ENCODE measurements at regions not wholly inside any gene's neighbourhood (a gene's known extent, or its start where the extent isn't known, plus 50 kb on each side); places are given as distances from the start of the nearest gene placed in this dataset.

DNA sequence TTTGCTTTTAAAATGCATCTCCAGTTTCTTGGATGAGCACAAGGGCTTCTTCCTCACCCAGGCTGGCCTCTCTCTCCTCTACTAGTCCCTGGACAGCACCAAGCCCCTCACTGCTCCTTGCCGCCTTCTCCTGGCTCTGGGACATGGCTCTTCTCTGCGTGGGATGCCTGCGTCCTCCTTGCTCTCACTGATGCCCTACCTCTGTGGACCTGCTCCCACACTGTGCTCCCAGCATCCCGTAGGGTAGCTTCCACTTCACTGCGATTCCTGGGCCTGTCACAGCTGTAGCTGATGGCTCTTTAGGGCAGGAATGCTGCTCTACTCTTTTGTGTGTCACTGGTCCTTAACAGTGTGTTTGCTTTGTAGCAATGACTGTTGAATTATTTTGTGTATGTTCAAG lies 136.3 kb downstream of the SNX19 start:
- Histone ChIP-seq H3K9me3 (no peaks in the 10 kb centered on the region), H3K27me3 (no peaks in the 10 kb centered on the region), H3K36me3 (no peaks in the 10 kb centered on the region), H3K27ac (no peak overlapping the region), H3K4me1 (no peaks in the 10 kb centered on the region), H3K4me3 (no peak overlapping the region)
- no peak for DNase-seq
- intact Hi-C loops (cut with DNase I; ENCODE audit: low total_unique reads): no loop called here
- TF ChIP-seq POLR2A (IDR thresholded peaks at IDR 0.05): no peak
- TF ChIP-seq, protein P1, sequence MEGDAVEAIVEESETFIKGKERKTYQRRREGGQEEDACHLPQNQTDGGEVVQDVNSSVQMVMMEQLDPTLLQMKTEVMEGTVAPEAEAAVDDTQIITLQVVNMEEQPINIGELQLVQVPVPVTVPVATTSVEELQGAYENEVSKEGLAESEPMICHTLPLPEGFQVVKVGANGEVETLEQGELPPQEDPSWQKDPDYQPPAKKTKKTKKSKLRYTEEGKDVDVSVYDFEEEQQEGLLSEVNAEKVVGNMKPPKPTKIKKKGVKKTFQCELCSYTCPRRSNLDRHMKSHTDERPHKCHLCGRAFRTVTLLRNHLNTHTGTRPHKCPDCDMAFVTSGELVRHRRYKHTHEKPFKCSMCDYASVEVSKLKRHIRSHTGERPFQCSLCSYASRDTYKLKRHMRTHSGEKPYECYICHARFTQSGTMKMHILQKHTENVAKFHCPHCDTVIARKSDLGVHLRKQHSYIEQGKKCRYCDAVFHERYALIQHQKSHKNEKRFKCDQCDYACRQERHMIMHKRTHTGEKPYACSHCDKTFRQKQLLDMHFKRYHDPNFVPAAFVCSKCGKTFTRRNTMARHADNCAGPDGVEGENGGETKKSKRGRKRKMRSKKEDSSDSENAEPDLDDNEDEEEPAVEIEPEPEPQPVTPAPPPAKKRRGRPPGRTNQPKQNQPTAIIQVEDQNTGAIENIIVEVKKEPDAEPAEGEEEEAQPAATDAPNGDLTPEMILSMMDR (IDR thresholded peaks at IDR 0.05): no peak

DNA sequence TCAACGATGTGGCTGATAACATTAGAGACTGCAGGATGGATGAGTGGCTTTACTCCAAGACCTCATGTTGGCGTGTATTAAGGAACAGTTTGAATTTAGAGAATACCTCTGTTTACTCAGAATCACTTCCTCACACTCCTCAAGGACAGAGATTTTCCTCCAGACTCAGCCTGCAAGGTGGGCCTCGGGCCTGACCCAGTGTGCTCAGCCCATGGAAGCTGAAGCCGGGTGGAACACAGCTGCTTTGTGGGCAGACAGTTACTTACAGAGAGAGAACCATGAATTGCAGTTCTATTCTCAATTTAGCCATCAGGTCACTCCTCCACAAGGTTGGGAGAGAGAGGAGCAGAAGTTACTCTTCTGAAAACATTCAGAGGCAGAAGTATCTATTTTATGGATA lies 135.8 kb downstream of the SNX19 start:
- Histone ChIP-seq H3K27ac (no peak overlapping the region), H3K27me3 (no peaks in the 10 kb centered on the region), H3K4me3 (no peak overlapping the region), H3K4me1 (no peaks in the 10 kb centered on the region), H3K9me3 (no peaks in the 10 kb centered on the region), H3K36me3 (no peaks in the 10 kb centered on the region)
- DNase-seq: no peak
- intact Hi-C loops (cut with DNase I; ENCODE audit: low total_unique reads): no loop called here
- TF ChIP-seq, protein P1 (IDR thresholded peaks at IDR 0.05): no peak
- no peak for TF ChIP-seq POLR2A (IDR thresholded peaks at IDR 0.05)

DNA sequence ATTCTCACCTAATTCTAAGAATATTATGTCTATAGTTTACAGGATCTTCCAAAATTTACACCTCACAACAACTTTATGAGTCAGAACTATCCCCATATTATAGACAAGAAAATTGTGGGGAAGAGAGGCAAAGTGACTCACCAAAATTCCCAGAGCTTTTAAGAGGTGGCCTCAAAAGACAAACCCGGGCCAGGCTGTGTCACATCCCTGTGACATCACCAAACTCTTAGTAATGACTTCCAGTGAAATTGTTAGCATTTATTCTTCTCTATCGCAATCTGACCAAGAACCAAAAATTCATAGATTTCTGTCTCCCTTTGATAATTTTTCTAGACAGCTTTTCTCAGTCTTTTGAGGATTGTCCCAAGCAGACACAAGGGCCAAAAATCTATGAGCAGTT lies 134.3 kb downstream of the SNX19 start:
- Histone ChIP-seq H3K9me3 (no peaks in the 10 kb centered on the region), H3K4me3 (no peak overlapping the region), H3K4me1 (no peaks in the 10 kb centered on the region), H3K27me3 (no peaks in the 10 kb centered on the region), H3K27ac (peak overlapping the region; percentile 45 to 47), H3K36me3 (no peaks in the 10 kb centered on the region)
- TF ChIP-seq, protein P1 (IDR thresholded peaks at IDR 0.05): no peak
- TF ChIP-seq POLR2A (IDR thresholded peaks at IDR 0.05): no peak
- DNase-seq: no peak
- intact Hi-C loops (cut with DNase I; ENCODE audit: low total_unique reads): no loop called here

DNA sequence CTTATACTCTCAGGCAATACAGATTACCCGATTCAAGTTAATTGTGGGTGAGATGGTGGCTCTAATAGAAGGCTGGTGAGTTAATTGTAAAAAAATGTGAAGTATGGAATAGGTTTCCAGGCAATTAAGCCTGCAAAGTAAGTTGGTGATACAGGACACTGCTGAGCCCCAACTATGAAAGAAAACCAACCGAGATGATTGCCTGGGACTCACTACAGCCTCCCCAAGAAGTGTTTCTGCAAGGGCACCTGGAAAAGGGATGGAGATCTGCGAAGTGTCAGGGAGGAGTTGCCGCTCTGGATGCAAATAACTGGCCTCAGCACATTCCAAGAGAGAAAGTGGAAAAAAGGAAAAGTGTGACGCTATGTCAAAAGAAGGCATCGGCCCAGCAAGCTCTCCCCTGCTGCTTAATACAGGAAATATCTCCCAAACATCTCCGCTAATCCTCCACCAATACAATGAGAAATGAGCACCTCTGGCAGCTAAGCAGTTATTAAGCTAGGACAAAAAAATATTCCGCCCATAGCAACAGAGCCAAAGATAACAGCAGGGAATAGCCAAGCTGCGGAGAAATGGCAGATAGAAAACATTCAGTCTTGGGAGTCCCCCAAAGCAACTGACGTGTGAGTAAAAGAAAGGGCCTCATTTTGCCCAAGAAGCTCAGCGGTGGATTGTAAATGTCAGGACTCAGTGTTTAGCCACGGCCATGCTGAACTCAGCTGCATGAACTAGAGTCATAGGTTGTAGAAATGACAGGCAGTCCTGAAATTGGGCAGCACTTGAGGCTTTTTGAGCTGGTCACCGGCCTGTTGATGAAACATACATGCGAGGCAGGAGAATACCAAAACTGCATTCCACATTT lies 133.7 kb downstream of the SNX19 start:
- no peaks in the 10 kb centered on the region for H3K9me3 ChIP-seq
- no peaks in the 10 kb centered on the region for H3K27me3 ChIP-seq
- H3K36me3 ChIP-seq: no peaks in the 10 kb centered on the region
- H3K27ac ChIP-seq: peak overlapping the region; percentile 45 to 47
- no peak for DNase-seq
- no peak for TF ChIP-seq POLR2A (IDR thresholded peaks at IDR 0.05)
- TF ChIP-seq, protein P1 (IDR thresholded peaks at IDR 0.05): no peak
- no peak overlapping the region for H3K4me3 ChIP-seq
- H3K4me1 ChIP-seq: no peaks in the 10 kb centered on the region
- intact Hi-C loops (cut with DNase I; ENCODE audit: low total_unique reads): no loop called here

DNA sequence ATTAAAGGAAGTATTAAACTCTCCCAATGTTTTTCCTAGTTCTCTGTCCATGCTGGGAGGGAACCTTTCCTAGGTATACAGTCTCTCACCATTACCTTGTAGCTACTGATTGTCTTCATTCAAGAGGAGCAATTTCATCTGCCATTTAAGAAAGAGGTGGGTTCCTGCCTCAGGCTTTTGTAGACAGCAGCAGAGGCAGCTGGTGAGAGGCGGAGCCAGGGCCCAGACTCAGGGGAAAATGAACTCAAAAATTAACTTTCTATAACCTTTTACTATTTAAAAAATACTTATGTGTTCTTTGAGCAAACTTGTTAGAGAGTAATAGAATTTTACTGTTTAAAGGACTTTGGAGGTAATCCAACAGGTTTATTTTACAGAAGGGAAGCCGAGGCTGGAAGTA lies 133.0 kb downstream of the SNX19 start:
- no peaks in the 10 kb centered on the region for H3K9me3 ChIP-seq
- intact Hi-C loops (cut with DNase I; ENCODE audit: low total_unique reads): no loop called here
- no peak for DNase-seq
- no peak overlapping the region for H3K4me3 ChIP-seq
- no peaks in the 10 kb centered on the region for H3K36me3 ChIP-seq
- TF ChIP-seq, protein P1 (IDR thresholded peaks at IDR 0.05): no peak
- TF ChIP-seq POLR2A (IDR thresholded peaks at IDR 0.05): no peak
- peak overlapping the region; percentile 45 to 47 for H3K27ac ChIP-seq
- no peaks in the 10 kb centered on the region for H3K4me1 ChIP-seq
- H3K27me3 ChIP-seq: no peaks in the 10 kb centered on the region

Measured in uterus (tissue), 3 donors.